Esophagus squamous epithelium (tissue), 4 donors: ENCODE measurements at regions not wholly inside any gene's neighbourhood (a gene's known extent, or its start where the extent isn't known, plus 50 kb on each side); places are given as distances from the start of the nearest gene placed in this dataset.

ENCODE experiments used
- POLR2A ChIP-seq, 4 donors: fragments of 450-650 bp; IDR thresholded peaks; one replicate each; pipeline ENCODE4 v1.6.1; 2017; ENCODE audit warnings: antibody characterized with exemption in 4 of 4, mild to moderate bottlenecking in 4 of 4, moderate library complexity in 3 of 4
- TF ChIP-seq, protein P1 (sequence below), 6 experiments: fragments of 450-650 bp in 4 of 6; fragments of 200-600 bp in 2 of 6; sonication (generic) in 2 of 6; IDR thresholded peaks; one replicate each; pipeline ENCODE4 v1.5.1; 2016 to 2019; ENCODE audit warnings: antibody characterized with exemption in 6 of 6, mild to moderate bottlenecking in 4 of 6, moderate library complexity in 4 of 6

DNA sequence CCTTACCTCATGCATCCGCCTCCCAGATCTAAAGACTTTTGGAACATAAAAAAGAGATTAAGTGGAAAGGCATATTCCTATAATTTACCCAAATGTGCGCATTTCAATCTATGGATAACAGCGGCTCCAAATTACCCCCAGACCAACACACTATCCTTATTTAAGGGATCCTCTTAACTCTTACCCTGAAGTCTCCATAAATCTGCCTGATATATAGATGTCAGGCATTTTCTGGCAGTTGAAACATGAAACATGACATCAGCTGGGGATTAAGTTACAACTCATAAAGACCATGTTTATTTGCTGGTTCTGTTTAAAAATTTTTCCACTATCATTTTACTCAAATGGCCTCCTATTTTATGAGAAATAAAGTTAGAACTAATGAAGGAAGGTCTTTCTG is 478.5 kb upstream of the SALL1 start:
- TF ChIP-seq, protein P1, sequence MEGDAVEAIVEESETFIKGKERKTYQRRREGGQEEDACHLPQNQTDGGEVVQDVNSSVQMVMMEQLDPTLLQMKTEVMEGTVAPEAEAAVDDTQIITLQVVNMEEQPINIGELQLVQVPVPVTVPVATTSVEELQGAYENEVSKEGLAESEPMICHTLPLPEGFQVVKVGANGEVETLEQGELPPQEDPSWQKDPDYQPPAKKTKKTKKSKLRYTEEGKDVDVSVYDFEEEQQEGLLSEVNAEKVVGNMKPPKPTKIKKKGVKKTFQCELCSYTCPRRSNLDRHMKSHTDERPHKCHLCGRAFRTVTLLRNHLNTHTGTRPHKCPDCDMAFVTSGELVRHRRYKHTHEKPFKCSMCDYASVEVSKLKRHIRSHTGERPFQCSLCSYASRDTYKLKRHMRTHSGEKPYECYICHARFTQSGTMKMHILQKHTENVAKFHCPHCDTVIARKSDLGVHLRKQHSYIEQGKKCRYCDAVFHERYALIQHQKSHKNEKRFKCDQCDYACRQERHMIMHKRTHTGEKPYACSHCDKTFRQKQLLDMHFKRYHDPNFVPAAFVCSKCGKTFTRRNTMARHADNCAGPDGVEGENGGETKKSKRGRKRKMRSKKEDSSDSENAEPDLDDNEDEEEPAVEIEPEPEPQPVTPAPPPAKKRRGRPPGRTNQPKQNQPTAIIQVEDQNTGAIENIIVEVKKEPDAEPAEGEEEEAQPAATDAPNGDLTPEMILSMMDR (IDR thresholded peaks at IDR 0.05): no peak
- no peak for TF ChIP-seq POLR2A (IDR thresholded peaks at IDR 0.05)
